A673 (cell line): ENCODE measurements at regions not wholly inside any gene's neighbourhood (a gene's known extent, or its start where the extent isn't known, plus 50 kb on each side); places are given as distances from the start of the nearest gene placed in this dataset.

Experiments used
- BruUV-seq: library from RNA; stranded (reverse); fragments of 400-500 nt; replicated peaks from 2 replicates; lab custom pipeline; 2021; lab: Mats Ljungman, UMichigan
- CTCF ChIA-PET: fragments of 300-600 bp; sonication (Branson Sonifier 250); formaldehyde crosslinking; loops from one replicate; lab custom pipeline; 2022; ENCODE audit warnings: antibody characterized with exemption; lab: Charles Lee
- POLR2A ChIA-PET: fragments of 300-600 bp; sonication (Branson Sonifier 250); formaldehyde crosslinking; loops from one replicate; lab custom pipeline; 2022; ENCODE audit warnings: antibody characterized with exemption; ENCODE audit not compliant: low non-redundant PET; lab: Charles Lee
- DNase-seq: peaks from one replicate; pipeline ENCODE4 v3.0.0-alpha.2; 2015; ENCODE audit warnings: low spot score
- H3K27ac ChIP-seq: fragments of 200-600 bp; sonication (generic); 2 replicates; pipeline ENCODE4 v1.5.1; 2016; ENCODE audit warnings: mixed run types, low read depth, mild to moderate bottlenecking, mixed read lengths, antibody characterized with exemption, low read length; ENCODE audit not compliant: poor library complexity, severe bottlenecking
- H3K27me3 ChIP-seq: fragments of 200-600 bp; sonication (generic); replicated peaks from 2 replicates; pipeline ENCODE4 v1.6.1; 2017; ENCODE audit warnings: mixed run types, low read depth, mild to moderate bottlenecking, mixed read lengths, antibody characterized with exemption, low read length; ENCODE audit not compliant: insufficient read depth, poor library complexity
- H3K36me3 ChIP-seq: fragments of 200-600 bp; sonication (generic); 2 replicates; pipeline ENCODE4 v1.6.1; 2016; ENCODE audit warnings: mixed run types, mild to moderate bottlenecking, mixed read lengths, antibody characterized with exemption, low read length; ENCODE audit not compliant: insufficient read depth, poor library complexity, severe bottlenecking
- H3K4me1 ChIP-seq: fragments of 200-600 bp; sonication (generic); 2 replicates; pipeline ENCODE4 v1.6.1; 2017; ENCODE audit warnings: mixed run types, mild to moderate bottlenecking, mixed read lengths, antibody characterized with exemption, low read length; ENCODE audit not compliant: insufficient read depth, poor library complexity, severe bottlenecking
- H3K4me3 ChIP-seq: fragments of 200-600 bp; sonication (generic); 2 replicates; pipeline ENCODE4 v1.5.1; 2016; ENCODE audit warnings: low read depth, mixed run types, mild to moderate bottlenecking, mixed read lengths, low read length; ENCODE audit not compliant: poor library complexity, severe bottlenecking
- H3K9me3 ChIP-seq: fragments of 200-600 bp; sonication (generic); 2 replicates; pipeline ENCODE4 v1.6.1; 2016; ENCODE audit warnings: mixed run types, low read depth, mild to moderate bottlenecking, mixed read lengths, antibody characterized with exemption, low read length; ENCODE audit not compliant: poor library complexity, severe bottlenecking
- CTCF ChIP-seq: fragments of 300-800, 200-600 bp; sonication (generic); conservative IDR thresholded peaks from 2 replicates; pipeline ENCODE4 v1.5.1; 2017; ENCODE audit warnings: low read depth, mild to moderate bottlenecking, antibody characterized with exemption, low read length, moderate library complexity, mixed read lengths
- EZH2 ChIP-seq: fragments of 200-600 bp; sonication (generic); IDR thresholded peaks from 2 replicates; pipeline ENCODE4 v1.6.1; 2017; ENCODE audit warnings: borderline replicate concordance, low read depth, mild to moderate bottlenecking, mixed read lengths, antibody characterized with exemption, low read length; ENCODE audit not compliant: poor library complexity, severe bottlenecking
- intact Hi-C: fragments of 100-400 bp; cut with micrococcal nuclease; formaldehyde crosslinking; loops from one replicate; pipeline ENCODE4 v1.10.0; 2022; ENCODE audit not compliant: unreplicated experiment

- no peak for TF ChIP-seq CTCF
- TF ChIP-seq EZH2, result no peak
- no peak overlapping the region for H3K4me3 ChIP-seq
- H3K27me3 ChIP-seq, result peaks cover 5% of the 10 kb centered on the region
- no peak overlapping the region for H3K27ac ChIP-seq
- no peaks in the 10 kb centered on the region for H3K9me3 ChIP-seq
- H3K4me1 ChIP-seq, result no peaks in the 10 kb centered on the region
- no peaks in the 10 kb centered on the region for H3K36me3 ChIP-seq
- BruUV-seq, result no TSS peak
- intact Hi-C loops, result no loop called here
- no peak for DNase-seq
- ChIA-PET CTCF (no interaction called here), POLR2A (no interaction called here)
These were observed 62.1 kb upstream of the HMGXB4 start for GRCh38 chr22:35195226-35195625.

GRCh38 chr22:35195821-35196220 is 61.5 kb upstream of the HMGXB4 start:
- no TSS peak for BruUV-seq
- peaks cover 5% of the 10 kb centered on the region for H3K27me3 ChIP-seq
- H3K4me1 ChIP-seq, result no peaks in the 10 kb centered on the region
- no peaks in the 10 kb centered on the region for H3K9me3 ChIP-seq
- TF ChIP-seq CTCF (no peak), EZH2 (no peak)
- no peaks in the 10 kb centered on the region for H3K36me3 ChIP-seq
- no peak overlapping the region for H3K4me3 ChIP-seq
- intact Hi-C loops, result no loop called here
- H3K27ac ChIP-seq, result no peak overlapping the region
- DNase-seq, result no peak
- ChIA-PET POLR2A (no interaction called here), CTCF (no interaction called here)

GRCh38 chr22:35197071-35197470 is 60.2 kb upstream of the HMGXB4 start:
- DNase-seq, result no peak

More at GRCh38 chr22:35197071-35197470, 60.2 kb upstream of the HMGXB4 start:
- POLR2A ChIA-PET, result no interaction called here
- Histone ChIP-seq H3K9me3 (no peaks in the 10 kb centered on the region), H3K27ac (no peak overlapping the region), H3K27me3 (peaks cover 5% of the 10 kb centered on the region), H3K36me3 (no peaks in the 10 kb centered on the region), H3K4me1 (no peaks in the 10 kb centered on the region), H3K4me3 (no peak overlapping the region)
- BruUV-seq, result no TSS peak
- CTCF ChIA-PET, result no interaction called here
- TF ChIP-seq CTCF (no peak), EZH2 (no peak)
- intact Hi-C loops, result no loop called here
